GM08714 (cell line): ENCODE measurements at regions not wholly inside any gene's neighbourhood (a gene's known extent, or its start where the extent isn't known, plus 50 kb on each side); places are given as distances from the start of the nearest gene placed in this dataset.
A peak's percentile ranks its signal among the peaks of the same experiment; 100 is the strongest.
"Not testable (repeated sequence)": the region's sequence is repeated elsewhere in the genome, so short reads cannot be mapped to it uniquely, and the experiment has no call there.

Experiments used
- H3K4me3 ChIP-seq: fragments of 200-500 bp; sonication (Bioruptor generic); 2 replicates; pipeline ENCODE4 v1.5.1; 2014; ENCODE audit warnings: mild to moderate bottlenecking, low read length, inconsistent platforms
- ZNF274 ChIP-seq: IDR thresholded peaks from 2 replicates; pipeline ENCODE4 v1.6.1; 2012; ENCODE audit warnings: mild to moderate bottlenecking, low read depth, low read length

DNA sequence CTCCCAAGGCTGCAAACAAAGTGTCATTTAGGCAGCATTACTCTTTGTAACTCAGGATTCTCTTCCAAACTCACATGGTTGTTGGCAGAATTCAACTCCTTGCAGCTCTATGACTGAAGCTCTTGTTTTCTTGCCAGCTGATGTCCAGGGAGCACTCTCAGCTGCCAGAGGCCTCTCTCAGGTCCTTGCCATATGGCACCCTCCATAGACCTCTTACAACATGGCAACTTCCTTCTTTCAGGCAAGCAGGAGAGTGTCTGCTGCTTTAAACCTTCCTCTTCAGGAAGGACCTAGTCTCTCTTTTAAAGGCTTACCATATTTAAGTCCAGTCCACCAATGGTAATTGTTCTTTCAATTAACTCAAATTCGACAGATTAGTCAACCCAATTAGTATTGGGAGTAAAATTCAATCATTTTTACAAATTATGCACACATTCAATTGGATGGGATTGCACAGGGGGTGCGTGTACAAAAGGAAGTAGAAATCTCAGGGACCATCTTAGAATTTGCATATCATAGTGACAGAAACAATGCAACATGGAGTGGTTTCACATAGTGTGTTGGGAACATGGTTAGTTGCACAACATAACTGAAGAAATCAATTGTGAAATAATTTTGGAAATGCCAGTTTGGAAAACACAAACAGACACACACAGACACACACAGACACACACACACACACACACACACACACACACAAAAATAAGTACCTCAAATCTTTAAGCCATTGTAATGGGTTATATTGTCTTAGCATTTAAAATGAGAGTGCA, 893.5 kb upstream of the ZEB2 start:
- no peak for TF ChIP-seq ZNF274

DNA sequence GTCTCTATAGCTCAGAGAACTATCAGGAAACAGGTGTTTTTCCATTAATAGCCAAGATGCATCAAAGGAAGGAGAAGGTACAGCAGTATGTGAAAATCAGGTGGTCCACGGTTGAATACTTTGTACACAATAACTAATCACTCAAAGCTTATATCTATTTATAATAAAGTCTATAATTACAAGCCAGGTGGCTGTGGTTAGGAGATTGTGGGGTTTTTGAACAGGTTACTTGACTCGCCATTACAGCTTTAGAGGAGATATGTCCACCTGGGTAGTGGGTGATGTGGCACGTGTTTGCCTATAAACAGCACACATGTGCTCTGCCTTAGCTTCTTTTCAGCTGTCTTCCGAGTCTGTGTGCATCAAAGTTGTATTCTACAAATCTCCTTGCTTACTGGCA, 892.2 kb upstream of the ZEB2 start:
- H3K4me3 ChIP-seq = no peak overlapping the region; the same call in 1 of the 2 replicates
- no peak for TF ChIP-seq ZNF274

More for the DNA sequence above, 893.5 kb upstream of the ZEB2 start:
- no peak overlapping the region for H3K4me3 ChIP-seq

DNA sequence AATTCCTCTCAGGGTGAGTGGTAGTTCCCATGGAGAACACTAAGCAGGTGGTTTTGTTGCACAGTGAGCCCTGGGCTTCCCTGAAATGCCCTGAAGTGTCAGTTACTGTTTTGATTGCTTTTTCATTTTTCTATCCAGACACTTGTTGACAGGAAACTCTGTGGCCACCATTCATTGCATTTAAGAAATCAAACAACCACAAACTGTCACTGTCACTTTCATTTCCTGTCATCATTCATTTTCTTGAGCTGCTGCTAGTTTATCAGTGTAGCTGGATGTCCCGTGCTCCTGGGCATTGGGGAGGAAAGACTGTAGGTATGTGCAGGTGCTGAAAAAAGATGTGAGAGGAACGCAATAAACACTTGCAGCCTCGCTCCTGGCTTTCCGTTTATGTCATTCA, 891.6 kb upstream of the ZEB2 start:
- no peak for TF ChIP-seq ZNF274
- peak overlapping the region; percentile 14; the same call in 1 of the 2 replicates for H3K4me3 ChIP-seq

DNA sequence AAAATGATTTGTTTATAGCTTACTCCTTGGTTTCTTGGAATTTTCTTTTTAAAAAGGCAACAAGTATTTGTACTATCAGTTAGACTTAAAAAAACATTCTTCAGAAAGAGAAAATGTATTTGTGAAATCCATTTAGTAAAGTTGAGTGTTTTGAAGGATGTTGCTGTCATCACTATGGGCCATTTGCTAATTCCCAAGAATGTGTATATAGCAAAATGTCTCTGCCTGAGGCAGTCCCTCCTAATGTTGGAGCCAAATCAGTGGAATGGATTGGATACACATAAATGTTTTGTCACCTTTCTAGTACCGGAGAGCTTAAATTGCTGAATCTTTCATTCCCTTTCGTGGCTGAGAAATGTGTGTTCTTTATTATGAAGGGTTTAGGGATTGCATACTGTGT, 890.2 kb upstream of the ZEB2 start:
- TF ChIP-seq ZNF274 = no peak
- H3K4me3 ChIP-seq = no peak overlapping the region

DNA sequence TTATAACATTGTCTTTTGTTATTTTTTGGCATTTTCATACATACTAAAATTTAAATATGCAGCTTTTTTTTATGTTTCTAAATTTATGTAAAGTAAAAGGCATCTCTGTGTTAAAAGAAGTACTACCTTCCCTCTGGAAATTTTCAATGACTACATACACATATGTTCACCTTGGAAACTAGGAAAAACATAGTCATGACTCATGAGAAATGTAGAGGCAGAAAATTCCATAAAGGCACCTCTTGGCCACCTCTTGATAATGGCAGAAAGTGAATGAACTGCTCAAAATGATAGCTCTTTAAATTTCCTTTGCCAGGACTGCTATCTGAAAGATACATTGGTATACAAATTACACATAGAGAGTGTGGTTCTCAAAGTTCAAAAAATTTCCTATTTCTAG, 889.1 kb upstream of the ZEB2 start:
- TF ChIP-seq ZNF274 = no peak
- H3K4me3 ChIP-seq = no peak overlapping the region

DNA sequence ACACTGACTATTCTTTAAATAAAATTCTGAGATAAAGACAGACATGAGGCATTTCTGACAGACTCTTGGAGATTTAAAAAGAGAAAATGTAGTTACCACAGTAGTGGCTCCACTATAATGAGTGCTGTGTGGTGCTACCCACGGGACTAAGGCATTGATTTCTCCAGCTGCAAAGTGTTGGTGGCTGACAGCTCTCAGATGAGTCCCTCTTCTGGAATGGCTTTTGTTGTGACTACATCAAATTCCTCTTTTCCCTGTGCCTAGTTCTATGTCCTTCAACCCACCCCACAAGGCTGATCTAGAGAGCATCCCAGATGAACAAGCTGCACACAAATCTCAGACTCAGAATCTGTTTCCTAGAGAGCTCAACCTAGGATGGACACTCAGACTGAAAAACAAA, 884.8 kb upstream of the ZEB2 start:
- TF ChIP-seq ZNF274 = no peak
- H3K4me3 ChIP-seq = no peak overlapping the region

DNA sequence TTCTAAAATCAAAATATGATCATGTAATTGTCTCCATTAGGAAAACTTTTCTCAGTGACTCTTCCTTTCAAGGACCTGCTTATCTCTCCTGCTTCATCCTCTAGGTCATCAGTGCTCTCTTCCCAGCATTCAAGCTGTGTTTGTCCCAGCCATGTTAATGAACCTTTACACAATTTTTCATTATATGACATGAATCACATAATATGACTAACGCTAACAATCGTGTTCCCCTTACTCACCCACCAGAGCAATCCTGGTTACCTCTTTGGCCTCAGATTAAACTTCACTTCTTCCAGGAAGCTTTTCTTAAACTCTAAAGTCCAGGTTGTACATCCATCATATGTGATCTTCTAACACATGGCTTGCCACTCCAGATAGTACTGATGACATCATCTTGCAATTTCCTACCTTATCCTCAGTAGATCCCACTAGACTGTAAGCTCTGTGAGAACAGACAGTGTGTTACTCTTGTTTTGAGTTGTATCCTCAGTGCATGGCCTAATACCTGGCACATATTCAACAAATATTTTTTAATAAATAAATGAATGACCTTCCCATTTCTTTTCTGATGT, 882.9 kb upstream of the ZEB2 start:
- no peak overlapping the region for H3K4me3 ChIP-seq
- TF ChIP-seq ZNF274 = no peak

DNA sequence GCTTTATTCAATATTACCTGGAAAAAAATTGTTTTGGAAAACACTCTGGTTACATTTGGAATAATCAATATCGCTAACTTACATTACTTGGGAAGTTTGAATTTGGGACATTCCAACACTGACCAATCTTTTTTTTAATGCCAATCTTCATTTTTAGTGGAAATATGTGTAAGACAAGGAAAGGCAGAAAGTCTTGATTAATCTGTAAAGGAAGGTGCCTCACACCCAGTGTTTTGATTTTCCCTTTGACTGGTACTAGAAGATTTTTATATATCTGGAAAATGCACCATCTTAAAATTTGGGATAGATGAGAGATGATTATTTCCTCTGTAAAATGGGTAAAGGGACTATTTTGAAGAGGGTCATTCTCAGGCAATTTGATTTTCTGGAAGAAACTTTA, 879.2 kb upstream of the ZEB2 start:
- no peak overlapping the region for H3K4me3 ChIP-seq
- no peak for TF ChIP-seq ZNF274

DNA sequence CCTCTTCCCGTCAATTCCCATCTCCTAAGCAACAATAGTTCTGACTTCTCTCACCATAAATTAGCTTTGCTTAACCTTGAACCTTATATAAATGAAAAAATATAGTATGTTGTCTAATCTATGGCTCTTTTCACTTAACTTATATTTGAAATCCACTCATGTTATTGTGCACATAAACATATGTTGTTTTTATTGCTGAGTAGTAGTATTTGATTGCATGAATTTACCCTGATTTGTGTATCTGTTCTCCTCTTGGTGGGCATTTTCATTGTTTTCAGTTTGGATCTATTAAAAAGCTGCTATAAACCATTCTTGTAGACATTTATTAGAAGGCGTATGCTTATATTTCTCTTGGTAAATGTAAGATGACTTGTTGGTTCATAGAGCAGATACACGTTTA, 874.3 kb upstream of the ZEB2 start:
- no peak overlapping the region for H3K4me3 ChIP-seq
- no peak for TF ChIP-seq ZNF274

DNA sequence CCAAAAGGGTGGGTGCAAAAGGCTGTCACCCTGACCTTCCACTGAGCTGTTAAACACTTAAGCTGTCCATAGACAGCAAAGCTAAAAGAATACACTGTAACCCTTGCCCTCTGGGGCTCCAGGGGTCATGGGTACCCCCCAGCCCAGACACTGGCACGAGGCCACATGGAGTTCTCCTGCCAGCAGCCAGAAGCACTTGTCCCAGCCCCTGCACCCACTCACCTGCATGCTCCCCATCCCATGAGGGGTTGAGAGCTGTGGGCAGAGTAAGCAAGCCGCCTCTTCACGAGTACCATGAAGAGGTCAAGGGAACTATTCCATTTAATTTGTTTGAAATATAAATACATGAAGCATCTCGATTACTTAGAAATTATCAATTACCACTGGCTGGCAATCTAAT, 867.1 kb upstream of the ZEB2 start:
- no peak for TF ChIP-seq ZNF274
- no peak overlapping the region for H3K4me3 ChIP-seq

DNA sequence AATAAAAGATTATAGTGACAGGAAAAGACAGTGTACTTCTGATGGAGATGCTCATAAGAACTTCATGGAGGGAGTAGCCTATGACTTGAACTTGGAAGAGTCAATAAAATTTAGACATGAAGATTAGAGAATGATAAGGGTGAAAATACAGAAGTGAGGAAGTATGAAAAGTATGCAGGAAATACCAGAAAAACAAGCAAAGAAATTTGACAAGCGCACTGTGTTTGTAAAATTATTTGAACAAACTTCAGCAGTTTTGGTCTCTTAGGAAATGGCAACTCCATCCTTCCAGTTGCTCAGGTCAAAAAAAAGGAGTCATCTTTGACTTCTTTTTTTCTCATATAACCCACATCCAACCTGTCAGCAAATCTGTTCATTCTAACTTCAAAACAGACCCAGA, 864.0 kb upstream of the ZEB2 start:
- TF ChIP-seq ZNF274 = no peak
- no peak overlapping the region for H3K4me3 ChIP-seq

DNA sequence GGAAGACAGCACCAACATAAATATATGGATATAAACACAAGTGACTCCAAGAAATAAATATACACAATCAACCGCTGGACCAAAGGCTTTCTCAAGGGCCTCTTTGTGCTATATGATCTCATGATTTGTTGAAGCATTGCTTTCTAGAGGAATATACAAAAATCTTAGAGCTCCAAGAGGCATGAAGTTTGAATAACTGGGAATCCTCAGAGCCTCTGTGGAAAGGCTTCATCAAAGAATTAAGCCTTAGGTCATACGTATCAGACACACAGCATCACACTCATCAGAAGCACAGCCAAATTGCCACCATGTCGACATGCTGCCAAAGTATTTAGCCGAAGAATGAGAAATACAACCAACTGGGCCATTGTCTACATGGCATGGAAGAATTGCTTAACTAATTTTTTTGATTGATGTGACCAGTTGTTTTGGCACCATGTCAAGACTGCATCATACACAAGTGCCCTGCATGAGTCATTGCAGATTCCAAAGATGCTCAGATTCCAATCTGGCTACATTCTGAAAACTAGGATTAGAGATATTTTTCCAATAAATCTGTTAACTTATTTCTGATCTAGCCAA, 860.6 kb upstream of the ZEB2 start:
- no peak overlapping the region for H3K4me3 ChIP-seq
- TF ChIP-seq ZNF274 = no peak

DNA sequence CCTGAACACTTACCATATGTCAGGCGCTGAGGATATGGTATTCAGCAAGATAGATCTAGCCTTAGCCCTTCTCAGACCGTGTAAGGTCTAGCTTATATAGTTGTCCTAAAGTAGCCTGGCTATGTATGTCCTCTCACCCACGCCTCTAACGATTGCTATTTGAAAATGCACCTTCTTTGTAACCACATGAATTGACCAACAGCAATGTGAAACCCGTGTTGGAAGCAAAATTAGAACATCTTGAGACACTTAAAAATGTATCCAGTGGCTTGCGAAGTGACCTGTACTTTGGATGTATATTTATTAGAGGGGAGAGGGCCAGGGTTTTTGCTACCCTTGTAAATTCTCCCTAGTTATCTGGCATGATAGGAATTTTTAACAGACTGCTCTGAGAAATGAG, 860.0 kb upstream of the ZEB2 start:
- no peak for TF ChIP-seq ZNF274
- no peak overlapping the region for H3K4me3 ChIP-seq

DNA sequence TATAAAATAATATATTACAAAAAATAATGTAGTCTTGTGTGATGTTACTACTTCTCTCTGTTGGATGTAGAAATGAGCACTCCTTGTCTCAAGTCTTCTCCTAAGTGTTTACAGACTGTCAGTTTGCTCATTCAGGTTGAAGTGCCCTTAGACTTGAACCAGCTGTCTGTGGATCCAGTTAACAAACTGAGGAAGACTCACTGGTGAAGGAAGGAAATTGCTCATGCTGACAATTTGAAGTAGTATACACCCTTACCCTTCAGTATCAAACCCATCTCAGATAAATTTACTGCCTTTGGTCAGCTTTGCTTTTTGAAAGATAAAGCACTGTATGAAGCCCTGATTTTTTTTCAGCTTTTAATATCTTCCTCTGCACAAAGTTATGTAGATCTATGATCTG, 854.2 kb upstream of the ZEB2 start:
- H3K4me3 ChIP-seq = no peak overlapping the region
- TF ChIP-seq ZNF274 = no peak

DNA sequence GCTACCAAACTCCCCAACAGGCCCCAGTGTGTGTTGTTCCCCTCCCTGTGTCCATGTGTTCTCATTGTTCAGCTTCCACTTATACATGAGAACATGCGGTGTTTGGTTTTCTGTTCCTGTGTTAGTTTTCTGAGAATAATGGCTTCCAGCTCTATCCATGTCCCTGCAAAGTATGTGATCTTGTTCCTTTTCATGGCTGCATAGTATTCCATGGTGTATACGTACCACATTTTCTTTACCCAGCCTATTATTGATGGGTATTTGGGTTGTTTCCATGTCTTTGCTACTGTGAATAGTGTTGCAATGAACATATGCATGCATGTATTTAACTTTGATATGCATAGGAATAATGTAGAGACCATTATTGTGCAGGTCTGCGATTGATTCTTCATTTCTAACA, 847.4 kb upstream of the ZEB2 start:
- H3K4me3 ChIP-seq = not testable (repeated sequence)

DNA sequence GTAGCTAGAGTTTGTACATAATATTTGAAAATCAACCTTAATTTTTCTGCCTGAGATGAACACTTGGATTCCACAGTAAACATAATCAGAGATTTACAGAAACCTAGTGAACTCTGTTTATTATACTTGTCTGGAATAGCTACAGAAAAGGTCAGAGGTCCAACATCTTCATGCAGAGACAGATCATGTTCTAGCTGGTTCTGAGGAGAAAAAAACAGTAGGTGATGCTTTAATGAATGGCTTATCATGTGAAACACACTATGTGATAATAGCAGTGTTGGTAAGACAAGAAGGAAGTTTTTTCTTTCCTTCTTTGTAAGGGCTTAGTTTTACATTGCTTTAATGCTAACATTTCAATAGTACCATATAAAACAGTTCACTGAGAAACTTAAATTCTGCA, 846.4 kb upstream of the ZEB2 start:
- no peak overlapping the region for H3K4me3 ChIP-seq

More for the DNA sequence above, 846.4 kb upstream of the ZEB2 start:
- TF ChIP-seq ZNF274 = no peak
